DMS79 (cell line): ENCODE measurements at regions not wholly inside any gene's neighbourhood (a gene's known extent, or its start where the extent isn't known, plus 50 kb on each side); places are given as distances from the start of the nearest gene placed in this dataset.
"Not testable (repeated sequence)": the region's sequence is repeated elsewhere in the genome, so short reads cannot be mapped to it uniquely, and the experiment has no call there.

Experiments used
- DNase-seq: peaks from one replicate; lab custom pipeline; 2025; lab: John Stamatoyannopoulos, UW

- DNase-seq: no peak
These were observed 332.6 kb upstream of the SFSWAP start for GRCh38 chr12:131378176-131378842.

GRCh38 chr12:131378861-131379665, 331.8 kb upstream of the SFSWAP start:
- no peak for DNase-seq

- no peak for DNase-seq
These were observed 331.2 kb upstream of the SFSWAP start for GRCh38 chr12:131379738-131380137.

- no peak for DNase-seq
These were observed 330.5 kb upstream of the SFSWAP start for GRCh38 chr12:131380220-131380964.

GRCh38 chr12:131380965-131381705, 329.8 kb upstream of the SFSWAP start:
- no peak for DNase-seq

- DNase-seq: no peak
These were observed 329.0 kb upstream of the SFSWAP start for GRCh38 chr12:131381716-131382430.

GRCh38 chr12:131383291-131383690, 327.6 kb upstream of the SFSWAP start:
- DNase-seq: no peak

- DNase-seq: no peak
These were observed 326.9 kb upstream of the SFSWAP start for GRCh38 chr12:131383741-131384543.

- no peak for DNase-seq
These were observed 326.4 kb upstream of the SFSWAP start for GRCh38 chr12:131384544-131384855.

GRCh38 chr12:131385313-131386166, 325.4 kb upstream of the SFSWAP start:
- DNase-seq: no peak

- DNase-seq: no peak
These were observed 324.7 kb upstream of the SFSWAP start for GRCh38 chr12:131386167-131386521.

- no peak for DNase-seq
These were observed 324.1 kb upstream of the SFSWAP start for GRCh38 chr12:131386781-131387180.

GRCh38 chr12:131387281-131388163, 323.4 kb upstream of the SFSWAP start:
- DNase-seq: no peak

- not testable (repeated sequence) for DNase-seq
These were observed 322.5 kb upstream of the SFSWAP start for GRCh38 chr12:131388164-131389053.

GRCh38 chr12:131389054-131390013, 321.6 kb upstream of the SFSWAP start:
- no peak for DNase-seq
